Coronary artery (tissue), 2 donors: ENCODE measurements at regions not wholly inside any gene's neighbourhood (a gene's known extent, or its start where the extent isn't known, plus 50 kb on each side); places are given as distances from the start of the nearest gene placed in this dataset.
"Not testable (repeated sequence)": the region's sequence is repeated elsewhere in the genome, so short reads cannot be mapped to it uniquely, and the experiment has no call there.

Experiments
- DNase-seq: peaks from one replicate; pipeline ENCODE4 v3.0.0-alpha.2; 2017; ENCODE audit warnings: low spot score
- H3K27ac ChIP-seq, 2 donors: fragments of 200-600 bp; sonication (generic); one replicate each; pipeline ENCODE4 v1.5.1; 2016 to 2019
- H3K4me3 ChIP-seq: fragments of 200-600 bp; sonication (generic); 2 replicates; pipeline ENCODE4 v1.5.1; 2016; ENCODE audit warnings: mild to moderate bottlenecking, moderate library complexity
- CTCF ChIP-seq: fragments of 200-600 bp; sonication (generic); IDR thresholded peaks from one replicate; pipeline ENCODE4 v1.5.1; 2019; ENCODE audit warnings: antibody characterized with exemption

DNA sequence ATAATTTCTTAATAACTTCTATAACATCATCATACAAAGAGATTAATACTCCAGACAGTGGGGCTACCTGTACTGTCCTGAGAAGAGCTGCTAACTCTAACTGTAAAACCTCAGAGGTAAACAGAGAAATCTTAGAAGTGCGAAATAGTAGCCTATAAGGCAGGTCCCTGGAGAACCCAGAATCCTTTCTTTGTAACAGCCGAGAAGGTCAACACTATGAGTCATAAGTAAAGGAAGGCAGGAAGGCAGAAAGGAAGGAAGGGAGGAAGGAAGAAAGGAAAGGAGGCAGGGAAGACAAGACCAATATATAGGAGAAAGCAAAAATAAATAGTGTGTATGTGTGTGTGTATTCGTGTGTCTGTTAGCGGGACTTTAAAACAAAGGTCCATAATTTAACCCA, 540.6 kb downstream of the ZWINT start:
- DNase-seq, result no peak
- TF ChIP-seq CTCF, result no peak
- H3K4me3 ChIP-seq, result no peak overlapping the region
- no peak overlapping the region for H3K27ac ChIP-seq

- Histone ChIP-seq H3K27ac (no peak overlapping the region), H3K4me3 (no peak overlapping the region)
- no peak for TF ChIP-seq CTCF
- DNase-seq, result no peak
Measured at GRCh38 chr10:55820071-55820470, 541.0 kb downstream of the ZWINT start.

GRCh38 chr10:55813451-55814170, 547.4 kb downstream of the ZWINT start:
- Histone ChIP-seq H3K4me3 (no peak overlapping the region), H3K27ac (no peak overlapping the region)
- no peak for TF ChIP-seq CTCF
- DNase-seq, result no peak

DNA sequence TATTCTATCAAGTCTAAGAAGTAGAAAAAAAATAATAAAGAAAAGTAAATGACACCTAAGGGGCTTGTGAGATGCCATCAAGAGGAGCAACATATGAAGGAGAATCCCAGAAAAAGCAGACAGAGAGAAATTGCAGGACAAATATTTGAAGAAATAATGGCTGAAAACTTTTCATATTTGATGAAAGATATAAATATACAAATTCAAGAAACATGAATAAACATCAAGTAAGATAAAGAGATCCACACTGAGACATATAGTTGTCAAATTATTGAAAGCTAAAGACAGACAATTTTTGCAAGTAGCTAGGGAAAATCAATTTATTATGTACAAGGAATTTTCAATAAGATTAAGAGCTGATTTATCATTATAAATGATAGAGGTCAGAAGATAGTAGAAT, 558.0 kb downstream of the ZWINT start:
- Histone ChIP-seq H3K27ac (no peak overlapping the region), H3K4me3 (no peak overlapping the region)
- no peak for TF ChIP-seq CTCF
- DNase-seq, result no peak

- H3K4me3 ChIP-seq, result no peak overlapping the region
- H3K27ac ChIP-seq, result no peak overlapping the region
- no peak for DNase-seq
Measured at GRCh38 chr10:55801353-55801661, 559.8 kb downstream of the ZWINT start.

DNA sequence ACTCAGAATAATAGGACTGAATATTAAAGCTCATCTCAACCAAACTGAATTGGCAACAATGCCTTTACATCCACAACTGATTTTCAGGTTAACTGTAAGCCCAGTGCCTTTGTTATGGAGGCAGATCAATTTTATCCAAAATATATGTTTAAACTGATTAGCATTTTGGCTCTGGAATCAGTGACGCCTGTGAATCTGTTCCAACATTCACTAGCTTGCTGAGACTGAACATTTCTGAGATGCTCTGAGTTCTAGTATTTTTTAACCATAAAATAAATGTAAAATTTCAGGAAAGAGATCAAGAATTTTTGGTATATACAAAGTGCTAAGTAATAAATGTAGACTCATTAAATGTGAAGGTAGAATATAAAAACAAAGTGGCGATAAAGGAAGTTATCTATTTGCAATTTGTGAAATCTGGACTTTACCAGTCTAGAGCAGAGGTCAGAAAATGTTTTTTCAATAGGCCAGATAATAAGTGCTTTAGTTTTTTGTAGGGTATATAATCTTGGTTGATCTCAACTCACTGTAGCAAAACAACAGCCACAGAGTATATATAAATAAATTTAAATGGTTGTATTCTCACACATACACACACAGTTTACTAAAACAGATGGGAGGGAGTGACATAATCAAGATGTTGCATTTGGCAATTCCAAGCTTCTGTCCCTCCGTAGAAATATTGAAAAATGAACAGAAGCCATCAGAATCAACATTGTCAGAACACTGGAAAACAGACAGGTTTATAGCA, 560.3 kb downstream of the ZWINT start:
- DNase-seq, result no peak
- Histone ChIP-seq H3K4me3 (no peak overlapping the region), H3K27ac (no peak overlapping the region)
- TF ChIP-seq CTCF, result no peak

More at GRCh38 chr10:55801353-55801661, 559.8 kb downstream of the ZWINT start:
- no peak for TF ChIP-seq CTCF

- no peak overlapping the region for H3K27ac ChIP-seq
- H3K4me3 ChIP-seq, result no peak overlapping the region
- no peak for DNase-seq
- TF ChIP-seq CTCF, result no peak
Measured at GRCh38 chr10:55793024-55793423, 568.0 kb downstream of the ZWINT start.

GRCh38 chr10:55790276-55790675, 570.8 kb downstream of the ZWINT start:
- H3K4me3 ChIP-seq, H3K27ac ChIP-seq, DNase-seq: not testable (repeated sequence)
